DND-41 (cell line): ENCODE measurements at regions not wholly inside any gene's neighbourhood (a gene's known extent, or its start where the extent isn't known, plus 50 kb on each side); places are given as distances from the start of the nearest gene placed in this dataset.
"Not testable (repeated sequence)": the region's sequence is repeated elsewhere in the genome, so short reads cannot be mapped to it uniquely, and the experiment has no call there.

ENCODE experiments used
- ATAC-seq: fragments of 200-7000 bp; cut with Tn5 transposase; 3 replicates; pipeline ENCODE4 v1.9.1; 2021; ENCODE audit warnings: low read depth; ENCODE audit not compliant: insufficient read depth
- DNase-seq: peaks from one replicate; pipeline ENCODE4 v3.0.0-alpha.2; 2020
- H2AFZ ChIP-seq: 2 replicates; pipeline ENCODE4 v1.6.0; 2012; ENCODE audit warnings: low read depth, low read length
- H3K27ac ChIP-seq: 2 replicates; pipeline ENCODE4 v1.5.1; 2012; ENCODE audit warnings: low read length, inconsistent platforms
- H3K27me3 ChIP-seq: fragments of 200-600 bp; sonication (generic); 2 replicates; pipeline ENCODE4 v1.6.0; 2012; ENCODE audit warnings: low read length, mild to moderate bottlenecking, inconsistent platforms; ENCODE audit not compliant: insufficient read depth, poor library complexity
- H3K36me3 ChIP-seq: 2 replicates; pipeline ENCODE4 v1.5.1; 2012; ENCODE audit warnings: low read length, inconsistent platforms; ENCODE audit not compliant: insufficient read depth
- H3K4me1 ChIP-seq: 2 replicates; pipeline ENCODE4 v1.5.1; 2012; ENCODE audit warnings: mild to moderate bottlenecking, low read length; ENCODE audit not compliant: insufficient read depth
- H3K4me2 ChIP-seq: 2 replicates; pipeline ENCODE4 v1.6.0; 2012; ENCODE audit warnings: mild to moderate bottlenecking, moderate library complexity, low read length, inconsistent platforms; ENCODE audit not compliant: insufficient read depth
- H3K4me3 ChIP-seq, 2 experiments: fragments of 200-600 bp in 1 of 2; shearing (Covaris generic) in 1 of 2; 2 replicates each; pipeline ENCODE4 v1.5.1; 2012 to 2016; ENCODE audit warnings: inconsistent platforms in 2 of 2, low read length in 2 of 2, mild to moderate bottlenecking in 2 of 2, low read depth in 1 of 2, moderate library complexity in 1 of 2
- H3K79me2 ChIP-seq: 2 replicates; pipeline ENCODE4 v1.6.0; 2012; ENCODE audit warnings: low read length, inconsistent platforms; ENCODE audit not compliant: insufficient read depth
- H3K9ac ChIP-seq: 2 replicates; pipeline ENCODE4 v1.6.0; 2012; ENCODE audit warnings: low read depth, mild to moderate bottlenecking, inconsistent platforms, low read length, moderate library complexity
- H3K9me3 ChIP-seq: 2 replicates; pipeline ENCODE4 v1.5.1; 2012; ENCODE audit warnings: low read length, moderate library complexity, mild to moderate bottlenecking, inconsistent platforms; ENCODE audit not compliant: insufficient read depth, severe bottlenecking
- H4K20me1 ChIP-seq: 2 replicates; pipeline ENCODE4 v1.6.0; 2012; ENCODE audit warnings: low read length; ENCODE audit not compliant: insufficient read depth
- CTCF ChIP-seq: IDR thresholded peaks from 2 replicates; pipeline ENCODE4 v1.5.1; 2012; ENCODE audit warnings: borderline replicate concordance, low read length, moderate library complexity, mild to moderate bottlenecking; ENCODE audit not compliant: poor library complexity, severe bottlenecking; ENCODE audit errors: extremely low read depth
- EZH2 ChIP-seq: IDR thresholded peaks from 3 replicates; pipeline ENCODE4 v1.6.1; 2012; ENCODE audit warnings: borderline replicate concordance, low read depth, mild to moderate bottlenecking, moderate library complexity, low read length, inconsistent platforms; ENCODE audit not compliant: severe bottlenecking

GRCh38 chr5:53169933-53170332, 60.4 kb upstream of the MOCS2 start:
- DNase-seq: no peak
- Histone ChIP-seq H2AFZ (no peak overlapping the region), H3K4me1 (no peaks in the 10 kb centered on the region), H3K79me2 (no peaks in the 10 kb centered on the region), H3K36me3 (no peaks in the 10 kb centered on the region), H4K20me1 (no peaks in the 10 kb centered on the region), H3K27me3 (no peaks in the 10 kb centered on the region), H3K4me3 (no peak overlapping the region), H3K9me3 (no peaks in the 10 kb centered on the region), H3K9ac (no peak overlapping the region), H3K27ac (no peak overlapping the region), H3K4me2 (no peak overlapping the region)
- TF ChIP-seq EZH2 (no peak), CTCF (no peak)
- ATAC-seq: no peak

- Histone ChIP-seq H4K20me1 (no peaks in the 10 kb centered on the region), H3K4me3 (no peak overlapping the region), H3K79me2 (no peaks in the 10 kb centered on the region), H3K27ac (no peak overlapping the region), H3K4me1 (no peaks in the 10 kb centered on the region), H3K9ac (no peak overlapping the region), H3K4me2 (no peak overlapping the region), H3K27me3 (no peaks in the 10 kb centered on the region), H2AFZ (no peak overlapping the region), H3K9me3 (no peaks in the 10 kb centered on the region), H3K36me3 (no peaks in the 10 kb centered on the region)
- ATAC-seq (peak; percentile 73), DNase-seq (peak; percentile 26)
- TF ChIP-seq CTCF (peak; percentile 76), EZH2 (no peak)
Observed at GRCh38 chr5:53170746-53171349, 61.3 kb upstream of the MOCS2 start.

GRCh38 chr5:53172073-53172472, 62.5 kb upstream of the MOCS2 start:
- H3K4me3 ChIP-seq, H3K79me2 ChIP-seq, H3K4me2 ChIP-seq, H3K36me3 ChIP-seq, H3K27me3 ChIP-seq, H3K4me1 ChIP-seq, H4K20me1 ChIP-seq, H3K9me3 ChIP-seq, H2AFZ ChIP-seq, ATAC-seq, H3K9ac ChIP-seq, H3K27ac ChIP-seq, DNase-seq: not testable (repeated sequence)

- DNase-seq (no peak), ATAC-seq (no peak)
- Histone ChIP-seq H3K4me3 (no peak overlapping the region), H3K27ac (no peak overlapping the region), H3K36me3 (no peaks in the 10 kb centered on the region), H3K4me1 (no peaks in the 10 kb centered on the region), H3K9ac (no peak overlapping the region), H3K9me3 (no peaks in the 10 kb centered on the region), H3K4me2 (no peak overlapping the region), H3K27me3 (no peaks in the 10 kb centered on the region), H4K20me1 (no peaks in the 10 kb centered on the region), H2AFZ (no peak overlapping the region), H3K79me2 (no peaks in the 10 kb centered on the region)
- TF ChIP-seq CTCF: no peak
- no peak for TF ChIP-seq EZH2
Observed at GRCh38 chr5:53172630-53173029, 63.1 kb upstream of the MOCS2 start.
